ENCODE measurements at regions not wholly inside any gene's neighbourhood (a gene's known extent, or its start where the extent isn't known, plus 50 kb on each side); places are given as distances from the start of the nearest gene placed in this dataset.

GRCh38 chr3:1710663-1711062 lies 388.0 kb upstream of the CNTN4 start:
- TF ChIP-seq CTCF (conservative IDR thresholded peaks at IDR 0.05) = no peak

GRCh38 chr3:1717524-1717923 lies 381.1 kb upstream of the CNTN4 start:
- no peak for TF ChIP-seq CTCF (conservative IDR thresholded peaks at IDR 0.05)
- H3K27ac ChIP-seq = no peak overlapping the region

More at GRCh38 chr3:1710663-1711062, 388.0 kb upstream of the CNTN4 start:
- no peak overlapping the region for H3K27ac ChIP-seq

- no peak overlapping the region for H3K27ac ChIP-seq
- no peak for TF ChIP-seq CTCF (conservative IDR thresholded peaks at IDR 0.05)
Measured at GRCh38 chr3:1723726-1724125, 374.9 kb upstream of the CNTN4 start.

- TF ChIP-seq CTCF (conservative IDR thresholded peaks at IDR 0.05) = no peak
- H3K27ac ChIP-seq = no peak overlapping the region
Measured at GRCh38 chr3:1726741-1727140, 371.9 kb upstream of the CNTN4 start.

GRCh38 chr3:1727242-1727641 lies 371.4 kb upstream of the CNTN4 start:
- H3K27ac ChIP-seq = no peak overlapping the region
- TF ChIP-seq CTCF (conservative IDR thresholded peaks at IDR 0.05) = no peak

- H3K27ac ChIP-seq = no peak overlapping the region
- TF ChIP-seq CTCF (conservative IDR thresholded peaks at IDR 0.05) = no peak
Measured at GRCh38 chr3:1728510-1728909, 370.2 kb upstream of the CNTN4 start.

- TF ChIP-seq CTCF (conservative IDR thresholded peaks at IDR 0.05) = no peak
- H3K27ac ChIP-seq = no peak overlapping the region
Measured at GRCh38 chr3:1734494-1735122, 364.1 kb upstream of the CNTN4 start.

All from VCaP (cell line).